Uterus (tissue), 2 donors: ENCODE measurements at regions not wholly inside any gene's neighbourhood (a gene's known extent, or its start where the extent isn't known, plus 50 kb on each side); places are given as distances from the start of the nearest gene placed in this dataset.

Source experiments
- POLR2A ChIP-seq, 2 donors: fragments of 450-650 bp; IDR thresholded peaks; one replicate each; pipeline ENCODE4 v1.6.1; 2016; ENCODE audit warnings: antibody characterized with exemption in 2 of 2, mild to moderate bottlenecking in 1 of 2, moderate library complexity in 1 of 2
- TF ChIP-seq, protein P1 (sequence below), 4 experiments: fragments of 200-600 bp in 2 of 4; fragments of 450-650 bp in 2 of 4; sonication (generic) in 2 of 4; IDR thresholded peaks; one replicate each; pipeline ENCODE4 v1.5.1; 2016 to 2019; ENCODE audit warnings: antibody characterized with exemption in 4 of 4, mild to moderate bottlenecking in 2 of 4, moderate library complexity in 1 of 4

DNA sequence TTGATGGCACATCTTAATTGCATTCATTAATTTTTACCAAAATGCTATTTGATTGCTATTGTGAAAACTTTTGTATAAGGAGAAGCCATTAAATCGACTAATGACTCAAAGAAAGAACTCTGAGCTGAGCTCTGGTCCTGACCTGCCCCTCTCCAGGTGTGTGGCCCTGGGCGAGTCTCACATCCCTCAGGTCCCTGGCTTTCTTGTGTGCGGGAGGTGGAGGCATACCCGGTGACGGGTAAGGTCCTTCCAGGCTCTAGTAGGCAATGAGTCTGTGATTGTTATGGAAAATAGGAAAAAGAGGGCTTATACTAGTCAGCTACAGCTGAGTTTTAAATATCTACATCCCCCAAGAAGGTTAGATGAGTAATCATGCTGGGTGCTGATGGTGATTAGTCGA is 248.1 kb downstream of the GATA3 start:
- TF ChIP-seq, protein P1, sequence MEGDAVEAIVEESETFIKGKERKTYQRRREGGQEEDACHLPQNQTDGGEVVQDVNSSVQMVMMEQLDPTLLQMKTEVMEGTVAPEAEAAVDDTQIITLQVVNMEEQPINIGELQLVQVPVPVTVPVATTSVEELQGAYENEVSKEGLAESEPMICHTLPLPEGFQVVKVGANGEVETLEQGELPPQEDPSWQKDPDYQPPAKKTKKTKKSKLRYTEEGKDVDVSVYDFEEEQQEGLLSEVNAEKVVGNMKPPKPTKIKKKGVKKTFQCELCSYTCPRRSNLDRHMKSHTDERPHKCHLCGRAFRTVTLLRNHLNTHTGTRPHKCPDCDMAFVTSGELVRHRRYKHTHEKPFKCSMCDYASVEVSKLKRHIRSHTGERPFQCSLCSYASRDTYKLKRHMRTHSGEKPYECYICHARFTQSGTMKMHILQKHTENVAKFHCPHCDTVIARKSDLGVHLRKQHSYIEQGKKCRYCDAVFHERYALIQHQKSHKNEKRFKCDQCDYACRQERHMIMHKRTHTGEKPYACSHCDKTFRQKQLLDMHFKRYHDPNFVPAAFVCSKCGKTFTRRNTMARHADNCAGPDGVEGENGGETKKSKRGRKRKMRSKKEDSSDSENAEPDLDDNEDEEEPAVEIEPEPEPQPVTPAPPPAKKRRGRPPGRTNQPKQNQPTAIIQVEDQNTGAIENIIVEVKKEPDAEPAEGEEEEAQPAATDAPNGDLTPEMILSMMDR (IDR thresholded peaks at IDR 0.05), result no peak
- TF ChIP-seq POLR2A (IDR thresholded peaks at IDR 0.05), result no peak
